MCF 10A (cell line): ENCODE measurements at regions not wholly inside any gene's neighbourhood (a gene's known extent, or its start where the extent isn't known, plus 50 kb on each side); places are given as distances from the start of the nearest gene placed in this dataset.

Source experiments
- BruUV-seq: library from RNA; stranded (reverse); fragments of 400-500 nt; replicated peaks from 2 replicates; lab custom pipeline; 2021; lab: Mats Ljungman, UMichigan
- CTCF ChIA-PET: fragments of 300-600 bp; sonication (Branson Sonifier 250); formaldehyde crosslinking; extraction: SDS; loops from one replicate; lab custom pipeline; 2021; ENCODE audit warnings: antibody characterized with exemption, inconsistent platforms; lab: Yijun Ruan, JAX
- POLR2A ChIA-PET: fragments of 300-600, 350-650 bp; sonication (Branson Sonifier 250); formaldehyde crosslinking; extraction: SDS; loops from one replicate; lab custom pipeline; 2020; ENCODE audit warnings: antibody characterized with exemption, inconsistent platforms; lab: Yijun Ruan, JAX
- DNase-seq: peaks from one replicate; pipeline ENCODE4 v3.0.0-alpha.2; 2018; ENCODE audit not compliant: unreplicated experiment
- H3K27ac Mint-ChIP-seq: one replicate; pipeline ENCODE4 v1.8.0; 2022; ENCODE audit warnings: mild to moderate bottlenecking, low read depth, mixed read lengths; ENCODE audit not compliant: unreplicated experiment
- H3K27me3 Mint-ChIP-seq: one replicate; pipeline ENCODE4 v1.8.0; 2022; ENCODE audit warnings: mixed read lengths; ENCODE audit not compliant: insufficient read depth, unreplicated experiment
- H3K36me3 Mint-ChIP-seq: one replicate; pipeline ENCODE4 v1.8.0; 2022; ENCODE audit warnings: mild to moderate bottlenecking, moderate library complexity, mixed read lengths; ENCODE audit not compliant: insufficient read depth, unreplicated experiment
- H3K4me1 Mint-ChIP-seq: one replicate; pipeline ENCODE4 v1.8.0; 2022; ENCODE audit warnings: mixed read lengths; ENCODE audit not compliant: insufficient read depth, unreplicated experiment
- H3K4me3 Mint-ChIP-seq: one replicate; pipeline ENCODE4 v1.8.0; 2022; ENCODE audit warnings: mild to moderate bottlenecking, moderate library complexity, mixed read lengths; ENCODE audit not compliant: unreplicated experiment
- H3K9me3 Mint-ChIP-seq: one replicate; pipeline ENCODE4 v1.8.0; 2022; ENCODE audit warnings: mixed read lengths; ENCODE audit not compliant: unreplicated experiment
- intact Hi-C: fragments of 100-400 bp; cut with micrococcal nuclease; formaldehyde crosslinking; loops from 2 replicates; pipeline ENCODE4 v1.14.1; 2022
- TF ChIP-seq, protein P1 (sequence below): fragments of 200-600 bp; IDR thresholded peaks from one replicate; pipeline ENCODE4 v1.8.0; 2022; ENCODE audit warnings: antibody characterized with exemption, mild to moderate bottlenecking; ENCODE audit not compliant: unreplicated experiment

GRCh38 chr15:89023311-89023961, 64.8 kb upstream of the ABHD2 start:
- peak; percentile 26 for DNase-seq
- H3K9me3 Mint-ChIP-seq: no peaks in the 10 kb centered on the region
- H3K4me3 Mint-ChIP-seq: no peak overlapping the region
- no TSS peak for BruUV-seq
- intact Hi-C loops: no loop called here
- TF ChIP-seq, protein P1, sequence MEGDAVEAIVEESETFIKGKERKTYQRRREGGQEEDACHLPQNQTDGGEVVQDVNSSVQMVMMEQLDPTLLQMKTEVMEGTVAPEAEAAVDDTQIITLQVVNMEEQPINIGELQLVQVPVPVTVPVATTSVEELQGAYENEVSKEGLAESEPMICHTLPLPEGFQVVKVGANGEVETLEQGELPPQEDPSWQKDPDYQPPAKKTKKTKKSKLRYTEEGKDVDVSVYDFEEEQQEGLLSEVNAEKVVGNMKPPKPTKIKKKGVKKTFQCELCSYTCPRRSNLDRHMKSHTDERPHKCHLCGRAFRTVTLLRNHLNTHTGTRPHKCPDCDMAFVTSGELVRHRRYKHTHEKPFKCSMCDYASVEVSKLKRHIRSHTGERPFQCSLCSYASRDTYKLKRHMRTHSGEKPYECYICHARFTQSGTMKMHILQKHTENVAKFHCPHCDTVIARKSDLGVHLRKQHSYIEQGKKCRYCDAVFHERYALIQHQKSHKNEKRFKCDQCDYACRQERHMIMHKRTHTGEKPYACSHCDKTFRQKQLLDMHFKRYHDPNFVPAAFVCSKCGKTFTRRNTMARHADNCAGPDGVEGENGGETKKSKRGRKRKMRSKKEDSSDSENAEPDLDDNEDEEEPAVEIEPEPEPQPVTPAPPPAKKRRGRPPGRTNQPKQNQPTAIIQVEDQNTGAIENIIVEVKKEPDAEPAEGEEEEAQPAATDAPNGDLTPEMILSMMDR: no peak
- POLR2A ChIA-PET: interaction anchor here (0.7 to 2.1 kb wide), 4 partner anchors 111 to 363 kb away, joined by 4 to 10 read pairs (median 4); no protein-coding TSS in a partner anchor
- H3K36me3 Mint-ChIP-seq: no peaks in the 10 kb centered on the region
- no peaks in the 10 kb centered on the region for H3K4me1 Mint-ChIP-seq
- H3K27me3 Mint-ChIP-seq: no peaks in the 10 kb centered on the region
- CTCF ChIA-PET: interaction anchor here (0.7 to 7.6 kb wide), 6 partner anchors 34 to 155 kb away, joined by 3 to 128 read pairs (median 6); no protein-coding TSS in a partner anchor
- H3K27ac Mint-ChIP-seq: no peak overlapping the region

GRCh38 chr15:89024418-89024817, 63.8 kb upstream of the ABHD2 start:
- no peaks in the 10 kb centered on the region for H3K27me3 Mint-ChIP-seq
- BruUV-seq: no TSS peak
- POLR2A ChIA-PET: interaction anchor here (0.9 to 1.2 kb wide), 2 partner anchors 63 to 161 kb away, joined by 3 read pairs; no protein-coding TSS in a partner anchor
- no peak for DNase-seq
- H3K4me3 Mint-ChIP-seq: no peak overlapping the region
- CTCF ChIA-PET: interaction anchor here (1.0 to 7.6 kb wide), 3 partner anchors 107 to 154 kb away, joined by 3 to 128 read pairs (median 6); no protein-coding TSS in a partner anchor
- intact Hi-C loops: no loop called here
- no peaks in the 10 kb centered on the region for H3K9me3 Mint-ChIP-seq
- TF ChIP-seq, protein P1: no peak
- H3K4me1 Mint-ChIP-seq: no peaks in the 10 kb centered on the region
- H3K27ac Mint-ChIP-seq: no peak overlapping the region
- H3K36me3 Mint-ChIP-seq: no peaks in the 10 kb centered on the region

- no peaks in the 10 kb centered on the region for H3K9me3 Mint-ChIP-seq
- CTCF ChIA-PET: interaction anchor here (0.6 to 3.7 kb wide), 8 partner anchors 8 to 181 kb away, joined by 3 to 13 read pairs (median 3); no protein-coding TSS in a partner anchor
- TF ChIP-seq, protein P1: no peak
- no peak for DNase-seq
- BruUV-seq: no TSS peak
- H3K4me3 Mint-ChIP-seq: no peak overlapping the region
- intact Hi-C loops: no loop called here
- H3K36me3 Mint-ChIP-seq: no peaks in the 10 kb centered on the region
- no peak overlapping the region for H3K27ac Mint-ChIP-seq
- POLR2A ChIA-PET: interaction anchor here (1.4 kb wide), 1 partner anchor 26 kb away, joined by 3 read pairs; no protein-coding TSS in a partner anchor
- H3K27me3 Mint-ChIP-seq: no peaks in the 10 kb centered on the region
- no peaks in the 10 kb centered on the region for H3K4me1 Mint-ChIP-seq
Measured at GRCh38 chr15:89026167-89026566, 62.1 kb upstream of the ABHD2 start.

GRCh38 chr15:89028036-89028435, 60.2 kb upstream of the ABHD2 start:
- ChIA-PET POLR2A (no interaction called here), CTCF (interaction anchor here (0.8 to 3.7 kb wide), 4 partner anchors 29 to 150 kb away, joined by 4 to 13 read pairs (median 4); no protein-coding TSS in a partner anchor)
- TF ChIP-seq, protein P1: no peak
- H3K27ac Mint-ChIP-seq: no peak overlapping the region
- H3K4me3 Mint-ChIP-seq: no peak overlapping the region
- no TSS peak for BruUV-seq
- H3K4me1 Mint-ChIP-seq: no peaks in the 10 kb centered on the region
- H3K27me3 Mint-ChIP-seq: no peaks in the 10 kb centered on the region
- H3K36me3 Mint-ChIP-seq: no peaks in the 10 kb centered on the region
- DNase-seq: no peak
- no peaks in the 10 kb centered on the region for H3K9me3 Mint-ChIP-seq
- intact Hi-C loops: no loop called here
